GM13977 (cell line): ENCODE measurements at regions not wholly inside any gene's neighbourhood (a gene's known extent, or its start where the extent isn't known, plus 50 kb on each side); places are given as distances from the start of the nearest gene placed in this dataset.

Source experiments
- DNase-seq: peaks from one replicate; pipeline ENCODE4 v3.0.0; 2012; ENCODE audit warnings: low spot score
- CTCF ChIP-seq: IDR thresholded peaks from 2 replicates; pipeline ENCODE4 v1.5.1; 2012; ENCODE audit warnings: mild to moderate bottlenecking, control low read depth; ENCODE audit not compliant: insufficient read depth; ENCODE audit errors: extremely low read depth, missing control alignments
- in situ Hi-C: fragments of 300-500 bp; cut with MboI; formaldehyde crosslinking; loops from one replicate; pipeline ENCODE4 v1.12.0; 2022; ENCODE audit warnings: low sequenced_read_pairs, low pct_unique_long_range_greater_than_20kb, mixed read lengths, inconsistent platforms; ENCODE audit not compliant: unreplicated experiment

- no peak for DNase-seq
- in situ Hi-C loops, result no loop called here
- no peak for TF ChIP-seq CTCF
Measured at GRCh38 chr1:84090447-84091245, 53.4 kb upstream of the PRKACB start.

GRCh38 chr1:84089867-84090266 is 54.2 kb upstream of the PRKACB start:
- DNase-seq, result no peak
- no peak for TF ChIP-seq CTCF
- in situ Hi-C loops, result no loop called here

- in situ Hi-C loops, result no loop called here
- TF ChIP-seq CTCF, result no peak
- no peak for DNase-seq
Measured at GRCh38 chr1:84089465-84089864, 54.6 kb upstream of the PRKACB start.

GRCh38 chr1:84086616-84087015 is 57.5 kb upstream of the PRKACB start:
- DNase-seq, result no peak
- no peak for TF ChIP-seq CTCF
- in situ Hi-C loops, result no loop called here

GRCh38 chr1:84086189-84086588 is 57.9 kb upstream of the PRKACB start:
- no peak for DNase-seq
- in situ Hi-C loops, result no loop called here
- no peak for TF ChIP-seq CTCF

GRCh38 chr1:84083307-84083706 is 60.8 kb upstream of the PRKACB start:
- in situ Hi-C loops, result no loop called here
- no peak for TF ChIP-seq CTCF
- DNase-seq, result no peak
